Endothelial cell of umbilical vein (primary cell): ENCODE measurements at regions not wholly inside any gene's neighbourhood (a gene's known extent, or its start where the extent isn't known, plus 50 kb on each side); places are given as distances from the start of the nearest gene placed in this dataset.

Experiments used
- BruUV-seq: library from RNA; stranded (reverse); fragments of 400-500 nt; replicated peaks from 2 replicates; lab custom pipeline; 2021; lab: Mats Ljungman, UMichigan
- CTCF ChIA-PET: fragments of 300-600, 350-600 bp; sonication (Branson Sonifier 250); formaldehyde crosslinking; loops from one replicate; lab custom pipeline; 2021; ENCODE audit warnings: antibody characterized with exemption, inconsistent platforms; lab: Charles Lee
- POLR2A ChIA-PET: fragments of 300-600, 350-600 bp; sonication (Branson Sonifier 250); formaldehyde crosslinking; loops from one replicate; lab custom pipeline; 2021; ENCODE audit warnings: antibody characterized with exemption, inconsistent platforms; lab: Charles Lee
- DNase-seq: peaks from one replicate; pipeline ENCODE4 v3.0.0-alpha.2; 2011; ENCODE audit warnings: low read depth, low spot score
- FAIRE-seq: peaks from 2 replicates; lab custom pipeline; 2011; peaks lifted over from hg19 to GRCh38; lab: Jason Lieb, UNC
- H2AFZ ChIP-seq: 2 replicates; pipeline ENCODE4 v1.6.0; 2012; ENCODE audit warnings: low read depth, low read length, control low read depth, inconsistent platforms
- H3K27ac ChIP-seq: 2 replicates; pipeline ENCODE4 v1.5.1; 2011; ENCODE audit warnings: low read depth, mild to moderate bottlenecking, control low read depth, low read length, moderate library complexity; ENCODE audit not compliant: insufficient read depth
- H3K27me3 ChIP-seq, 2 experiments: 2 replicates each; pipeline versions ENCODE4 v1.6.0 to v1.6.1; 2011; ENCODE audit warnings: low read length in 2 of 2, mixed read lengths in 1 of 2; ENCODE audit not compliant: control insufficient read depth in 2 of 2, insufficient read depth in 2 of 2
- H3K36me3 ChIP-seq, 2 experiments: 2 replicates in 1 of 2; 3 replicates in 1 of 2; pipeline ENCODE4 v1.5.1; 2011; ENCODE audit warnings: low read length in 2 of 2, mild to moderate bottlenecking in 1 of 2, moderate library complexity in 1 of 2; ENCODE audit not compliant: control insufficient read depth in 2 of 2, insufficient read depth in 2 of 2; ENCODE audit errors: extremely low read depth in 1 of 2
- H3K4me1 ChIP-seq: 3 replicates; pipeline ENCODE4 v1.5.1; 2011; ENCODE audit warnings: mild to moderate bottlenecking, low read length; ENCODE audit not compliant: control insufficient read depth, insufficient read depth; ENCODE audit errors: extremely low read depth
- H3K4me2 ChIP-seq: 2 replicates; pipeline ENCODE4 v1.6.1; 2011; ENCODE audit warnings: low read length, control low read depth, mixed read lengths; ENCODE audit not compliant: insufficient read depth
- H3K4me3 ChIP-seq, 3 experiments: fragments of 200-600 bp in 1 of 3; sonication (generic), shearing (Covaris generic) in 1 of 3; replicated peaks in 1 of 3; 2 replicates each; pipeline ENCODE4 v1.5.1; 2011 to 2016; ENCODE audit warnings: control low read depth in 3 of 3, low read length in 3 of 3, mild to moderate bottlenecking in 2 of 3, inconsistent platforms in 1 of 3, low read depth in 1 of 3, moderate library complexity in 1 of 3; ENCODE audit not compliant: insufficient read depth in 1 of 3
- H3K79me2 ChIP-seq: 2 replicates; pipeline ENCODE4 v1.6.0; 2012; ENCODE audit warnings: low read length, inconsistent platforms; ENCODE audit not compliant: control insufficient read depth, insufficient read depth
- H3K9ac ChIP-seq: replicated peaks from 2 replicates; pipeline ENCODE3; 2011; ENCODE audit warnings: low read length, control low read depth; ENCODE audit not compliant: insufficient read depth; ENCODE audit errors: extremely low read depth
- H3K9me1 ChIP-seq: replicated peaks from 3 replicates; pipeline ENCODE4 v1.6.0; 2011; ENCODE audit warnings: mild to moderate bottlenecking, low read length; ENCODE audit not compliant: control insufficient read depth, insufficient read depth; ENCODE audit errors: extremely low read depth
- H3K9me3 ChIP-seq: replicated peaks from 2 replicates; pipeline ENCODE4 v1.5.1; 2012; ENCODE audit warnings: low read length, inconsistent platforms; ENCODE audit not compliant: control insufficient read depth, insufficient read depth
- H4K20me1 ChIP-seq: replicated peaks from 2 replicates; pipeline ENCODE3; 2011; ENCODE audit warnings: mild to moderate bottlenecking, low read length; ENCODE audit not compliant: control insufficient read depth, insufficient read depth; ENCODE audit errors: extremely low read depth
- CTCF ChIP-seq, 2 donors: IDR thresholded peaks; 1 replicate in 1 of 2; 2 replicates in 1 of 2; pipeline ENCODE4 v1.5.1; 2011; ENCODE audit warnings: low read length in 2 of 2, mild to moderate bottlenecking in 2 of 2, moderate library complexity in 2 of 2, control low read depth in 1 of 2, inconsistent platforms in 1 of 2, low read depth in 1 of 2; ENCODE audit not compliant: insufficient read depth in 1 of 2; ENCODE audit errors: extremely low read depth in 1 of 2
- EZH2 ChIP-seq: IDR thresholded peaks from 2 replicates; pipeline ENCODE4 v1.6.1; 2012; ENCODE audit warnings: borderline replicate concordance, low read depth, mild to moderate bottlenecking, moderate library complexity, low read length, inconsistent platforms; ENCODE audit not compliant: severe bottlenecking
- MAX ChIP-seq: IDR thresholded peaks from 2 replicates; pipeline ENCODE4 v1.6.1; 2011; ENCODE audit not compliant: insufficient read depth, insufficient read length
- POLR2AphosphoS5 ChIP-seq: IDR thresholded peaks from 2 replicates; pipeline ENCODE4 v1.6.1; 2012; ENCODE audit warnings: low read depth, mild to moderate bottlenecking, control low read depth, low read length, moderate library complexity; ENCODE audit not compliant: insufficient read depth
- dilution Hi-C: fragments of 300-500 bp; cut with MboI; formaldehyde crosslinking; loops from one replicate; pipeline ENCODE4 v1.15.0; 2019; ENCODE audit warnings: low sequenced_read_pairs; ENCODE audit not compliant: extremely low pct_ligation_motif_present
- intact Hi-C: fragments of 100-400 bp; cut with micrococcal nuclease; formaldehyde crosslinking; loops from one replicate; pipeline ENCODE4 v1.10.0; 2022

GRCh38 chr12:41856228-41856627 is 288.4 kb downstream of the GXYLT1 start:
- Histone ChIP-seq H3K27ac (no peak overlapping the region), H3K79me2 (no peaks in the 10 kb centered on the region), H3K9me3 (no peaks in the 10 kb centered on the region), H3K4me2 (no peak overlapping the region), H3K9me1 (no peaks in the 10 kb centered on the region), H4K20me1 (no peaks in the 10 kb centered on the region), H3K4me1 (no peaks in the 10 kb centered on the region), H3K27me3 (no peaks in the 10 kb centered on the region), H3K9ac (no peak overlapping the region), H3K36me3 (no peaks in the 10 kb centered on the region), H2AFZ (no peak overlapping the region), H3K4me3 (no peak overlapping the region)
- no peak for DNase-seq
- dilution Hi-C loops = no loop called here
- intact Hi-C loops = no loop called here
- no peak for TF ChIP-seq CTCF (IDR thresholded peaks at IDR 0.05; ENCODE audit: extremely low read depth in 1 of 2, insufficient read depth in 1 of 2, low read depth in 1 of 2, low read length in 2 of 2)
- ChIA-PET POLR2A (no interaction called here), CTCF (no interaction called here)
- FAIRE-seq = no peak
- BruUV-seq = no TSS peak

GRCh38 chr12:41850046-41850445 is 294.6 kb downstream of the GXYLT1 start:
- no peaks in the 10 kb centered on the region for H3K9me1 ChIP-seq
- H3K4me2 ChIP-seq = no peak overlapping the region
- H3K79me2 ChIP-seq = no peaks in the 10 kb centered on the region
- peaks cover 6% of the 10 kb centered on the region for H3K4me1 ChIP-seq
- H3K36me3 ChIP-seq = no peaks in the 10 kb centered on the region
- no peaks in the 10 kb centered on the region for H3K9me3 ChIP-seq
- dilution Hi-C loops (no loop called here), intact Hi-C loops (no loop called here)
- TF ChIP-seq POLR2AphosphoS5 = no peak
- TF ChIP-seq EZH2 = no peak
- TF ChIP-seq MAX = no peak
- no peak overlapping the region for H3K9ac ChIP-seq
- no peak overlapping the region for H2AFZ ChIP-seq
- H3K27ac ChIP-seq = no peak overlapping the region
- no peak overlapping the region for H3K4me3 ChIP-seq
- BruUV-seq = no TSS peak
- POLR2A ChIA-PET = no interaction called here
- CTCF ChIA-PET = interaction anchor here (0.7 to 2.1 kb wide), 3 partner anchors 11 to 174 kb away, joined by 3 to 10 read pairs (median 7); no protein-coding TSS in a partner anchor
- FAIRE-seq (peak; percentile 59), DNase-seq (peak; percentile 73)
- H4K20me1 ChIP-seq = no peaks in the 10 kb centered on the region
- peaks cover 0 to 2% of the 10 kb centered on the region in 2 experiments for H3K27me3 ChIP-seq
